Uterus (tissue), 2 donors: ENCODE measurements at regions not wholly inside any gene's neighbourhood (a gene's known extent, or its start where the extent isn't known, plus 50 kb on each side); places are given as distances from the start of the nearest gene placed in this dataset.

ENCODE experiments used
- POLR2A ChIP-seq, 2 donors: fragments of 450-650 bp; IDR thresholded peaks; one replicate each; pipeline ENCODE4 v1.6.1; 2016; ENCODE audit warnings: antibody characterized with exemption in 2 of 2, mild to moderate bottlenecking in 1 of 2, moderate library complexity in 1 of 2
- TF ChIP-seq, protein P1 (sequence below), 4 experiments: fragments of 200-600 bp in 2 of 4; fragments of 450-650 bp in 2 of 4; sonication (generic) in 2 of 4; IDR thresholded peaks; one replicate each; pipeline ENCODE4 v1.5.1; 2016 to 2019; ENCODE audit warnings: antibody characterized with exemption in 4 of 4, mild to moderate bottlenecking in 2 of 4, moderate library complexity in 1 of 4

DNA sequence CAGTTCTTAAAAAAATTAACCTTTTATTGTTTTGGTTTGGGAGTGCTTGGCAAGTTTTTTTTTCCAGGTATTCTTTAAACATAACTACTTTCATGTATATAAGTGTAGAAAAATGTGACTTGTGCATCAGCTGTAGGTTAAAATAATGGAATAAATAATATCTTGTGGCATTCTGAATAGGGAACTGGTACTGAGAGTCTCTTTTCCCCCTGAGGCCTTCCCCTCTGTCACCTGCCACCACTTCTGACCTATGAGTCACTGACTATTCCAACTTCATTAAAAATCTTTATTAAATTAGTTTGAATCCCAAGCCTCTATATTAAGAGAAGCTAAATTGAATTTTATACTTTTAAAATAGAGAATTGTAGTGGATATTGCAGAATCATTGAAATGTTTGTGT is 805.7 kb downstream of the METTL15 start:
- TF ChIP-seq, protein P1, sequence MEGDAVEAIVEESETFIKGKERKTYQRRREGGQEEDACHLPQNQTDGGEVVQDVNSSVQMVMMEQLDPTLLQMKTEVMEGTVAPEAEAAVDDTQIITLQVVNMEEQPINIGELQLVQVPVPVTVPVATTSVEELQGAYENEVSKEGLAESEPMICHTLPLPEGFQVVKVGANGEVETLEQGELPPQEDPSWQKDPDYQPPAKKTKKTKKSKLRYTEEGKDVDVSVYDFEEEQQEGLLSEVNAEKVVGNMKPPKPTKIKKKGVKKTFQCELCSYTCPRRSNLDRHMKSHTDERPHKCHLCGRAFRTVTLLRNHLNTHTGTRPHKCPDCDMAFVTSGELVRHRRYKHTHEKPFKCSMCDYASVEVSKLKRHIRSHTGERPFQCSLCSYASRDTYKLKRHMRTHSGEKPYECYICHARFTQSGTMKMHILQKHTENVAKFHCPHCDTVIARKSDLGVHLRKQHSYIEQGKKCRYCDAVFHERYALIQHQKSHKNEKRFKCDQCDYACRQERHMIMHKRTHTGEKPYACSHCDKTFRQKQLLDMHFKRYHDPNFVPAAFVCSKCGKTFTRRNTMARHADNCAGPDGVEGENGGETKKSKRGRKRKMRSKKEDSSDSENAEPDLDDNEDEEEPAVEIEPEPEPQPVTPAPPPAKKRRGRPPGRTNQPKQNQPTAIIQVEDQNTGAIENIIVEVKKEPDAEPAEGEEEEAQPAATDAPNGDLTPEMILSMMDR (IDR thresholded peaks at IDR 0.05), result no peak
- no peak for TF ChIP-seq POLR2A (IDR thresholded peaks at IDR 0.05)
